GM12873 (cell line): ENCODE measurements at regions not wholly inside any gene's neighbourhood (a gene's known extent, or its start where the extent isn't known, plus 50 kb on each side); places are given as distances from the start of the nearest gene placed in this dataset.

Experiments
- TF ChIP-seq, protein P1 (sequence below): IDR thresholded peaks from 2 replicates; pipeline ENCODE4 v1.5.1; 2012; ENCODE audit warnings: low read depth, mild to moderate bottlenecking, moderate library complexity, low read length, control low read depth; ENCODE audit not compliant: insufficient read depth; ENCODE audit errors: missing control alignments

GRCh38 chr9:71509054-71509453, 259.3 kb downstream of the CEMIP2 start:
- TF ChIP-seq, protein P1, sequence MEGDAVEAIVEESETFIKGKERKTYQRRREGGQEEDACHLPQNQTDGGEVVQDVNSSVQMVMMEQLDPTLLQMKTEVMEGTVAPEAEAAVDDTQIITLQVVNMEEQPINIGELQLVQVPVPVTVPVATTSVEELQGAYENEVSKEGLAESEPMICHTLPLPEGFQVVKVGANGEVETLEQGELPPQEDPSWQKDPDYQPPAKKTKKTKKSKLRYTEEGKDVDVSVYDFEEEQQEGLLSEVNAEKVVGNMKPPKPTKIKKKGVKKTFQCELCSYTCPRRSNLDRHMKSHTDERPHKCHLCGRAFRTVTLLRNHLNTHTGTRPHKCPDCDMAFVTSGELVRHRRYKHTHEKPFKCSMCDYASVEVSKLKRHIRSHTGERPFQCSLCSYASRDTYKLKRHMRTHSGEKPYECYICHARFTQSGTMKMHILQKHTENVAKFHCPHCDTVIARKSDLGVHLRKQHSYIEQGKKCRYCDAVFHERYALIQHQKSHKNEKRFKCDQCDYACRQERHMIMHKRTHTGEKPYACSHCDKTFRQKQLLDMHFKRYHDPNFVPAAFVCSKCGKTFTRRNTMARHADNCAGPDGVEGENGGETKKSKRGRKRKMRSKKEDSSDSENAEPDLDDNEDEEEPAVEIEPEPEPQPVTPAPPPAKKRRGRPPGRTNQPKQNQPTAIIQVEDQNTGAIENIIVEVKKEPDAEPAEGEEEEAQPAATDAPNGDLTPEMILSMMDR, result no peak

DNA sequence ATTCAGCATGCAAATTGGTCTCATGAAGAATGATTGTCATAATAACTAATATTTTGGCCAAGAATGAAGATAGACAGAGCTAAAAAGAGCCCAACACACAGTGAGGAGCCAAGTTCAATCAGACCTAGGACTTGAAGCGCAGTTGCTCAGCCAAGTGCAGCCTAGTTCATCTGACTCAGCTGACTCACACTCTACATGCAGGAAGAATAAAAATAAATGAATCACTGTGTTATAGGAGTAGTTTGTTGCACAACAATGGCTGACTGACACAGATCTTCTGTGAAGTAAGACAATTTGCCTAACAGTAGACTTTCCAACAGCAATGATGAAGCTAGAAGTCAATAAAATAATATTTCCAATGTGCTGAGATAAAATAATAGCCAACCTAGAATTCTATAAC, 261.5 kb downstream of the CEMIP2 start:
- TF ChIP-seq, protein P1, result no peak

GRCh38 chr9:71504636-71505035, 263.7 kb downstream of the CEMIP2 start:
- TF ChIP-seq, protein P1, result no peak

GRCh38 chr9:71498691-71499090, 269.6 kb downstream of the CEMIP2 start:
- TF ChIP-seq, protein P1, result no peak

- TF ChIP-seq, protein P1, result peak; percentile 44
Observed at GRCh38 chr9:71490810-71491209, 277.5 kb downstream of the CEMIP2 start.

DNA sequence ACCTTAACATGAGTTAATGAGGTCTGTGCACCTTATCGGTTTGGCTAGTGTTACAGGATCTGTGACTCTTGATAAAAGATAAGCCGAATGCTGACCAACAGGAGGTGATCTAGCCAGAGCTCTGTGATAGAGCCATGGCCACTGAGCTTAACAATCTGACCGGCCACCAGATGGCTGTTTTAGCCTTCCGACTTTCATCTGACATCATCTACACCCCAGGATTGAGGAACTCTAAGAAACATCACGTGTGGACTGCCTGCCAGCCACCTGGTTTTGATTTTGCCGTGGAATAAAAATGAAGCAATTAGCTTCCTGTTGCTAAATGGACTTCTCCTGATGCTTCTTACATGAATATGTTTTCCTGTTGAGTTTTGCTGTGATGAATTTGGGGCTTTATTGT, 281.3 kb downstream of the CEMIP2 start:
- TF ChIP-seq, protein P1, result peak; percentile 8

- TF ChIP-seq, protein P1, result no peak
Observed at GRCh38 chr9:71485326-71485725, 283.0 kb downstream of the CEMIP2 start.

DNA sequence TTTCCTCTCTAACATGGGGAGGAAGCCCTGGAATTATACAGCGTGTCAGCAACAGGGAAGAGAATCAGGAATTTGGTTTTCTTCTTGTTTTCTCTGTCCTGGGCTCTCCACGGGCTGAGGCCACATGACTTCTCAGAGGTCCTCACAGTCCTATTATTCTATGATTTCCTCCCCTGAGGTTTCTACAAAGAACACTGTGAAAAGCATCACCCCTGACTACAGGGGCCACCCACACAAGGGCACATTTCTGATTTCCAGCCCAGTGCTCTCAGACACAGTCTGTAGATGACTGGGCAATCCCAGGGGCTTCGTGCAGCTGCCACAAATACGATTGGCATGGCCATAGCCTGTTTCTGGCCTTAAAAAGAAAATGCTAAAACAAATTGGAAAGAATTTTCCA, 284.9 kb downstream of the CEMIP2 start:
- TF ChIP-seq, protein P1, result no peak
